H1 (cell line): ENCODE measurements at regions not wholly inside any gene's neighbourhood (a gene's known extent, or its start where the extent isn't known, plus 50 kb on each side); places are given as distances from the start of the nearest gene placed in this dataset.

Experiments
- CTCF ChIA-PET: fragments of 300-600 bp; sonication (Branson Sonifier 250); formaldehyde crosslinking; loops from one replicate; lab custom pipeline; 2021; ENCODE audit not compliant: partially characterized antibody; lab: Charles Lee
- POLR2A ChIA-PET: fragments of 300-600 bp; sonication (Branson Sonifier 250); formaldehyde crosslinking; loops from one replicate; lab custom pipeline; 2021; ENCODE audit warnings: inconsistent platforms; ENCODE audit not compliant: partially characterized antibody; lab: Charles Lee
- DNase-seq, 2 experiments: peaks; one replicate each; pipeline versions ENCODE4 v3.0.0 to v3.0.0-alpha.2; 2010 to 2022; ENCODE audit warnings: low spot score in 2 of 2, low read depth in 1 of 2, mixed read lengths in 1 of 2
- FAIRE-seq: peaks from 2 replicates; lab custom pipeline; 2011; peaks lifted over from hg19 to GRCh38; lab: Jason Lieb, UNC
- H2AFZ ChIP-seq: 2 replicates; pipeline ENCODE4 v1.8.1; 2012; ENCODE audit warnings: low read length, inconsistent platforms
- H2AK5ac ChIP-seq: 2 replicates; pipeline ENCODE4 v1.6.1; 2013; ENCODE audit warnings: low read depth, low read length
- H2BK120ac ChIP-seq: replicated peaks from 2 replicates; pipeline ENCODE3; 2013; ENCODE audit warnings: low read depth, low read length, inconsistent platforms
- H2BK12ac ChIP-seq: 2 replicates; pipeline ENCODE4 v1.6.1; 2013; ENCODE audit warnings: low read depth, low read length
- H2BK15ac ChIP-seq: 2 replicates; pipeline ENCODE4 v1.6.1; 2013; ENCODE audit warnings: low read length
- H2BK20ac ChIP-seq: 2 replicates; pipeline ENCODE4 v1.6.1; 2013; ENCODE audit warnings: low read length
- H2BK5ac ChIP-seq: 2 replicates; pipeline ENCODE4 v1.6.1; 2013; ENCODE audit warnings: low read depth, low read length
- H3K14ac ChIP-seq: 2 replicates; pipeline ENCODE4 v1.6.1; 2013; ENCODE audit warnings: inconsistent platforms; ENCODE audit not compliant: insufficient read length
- H3K18ac ChIP-seq: 2 replicates; pipeline ENCODE4 v1.6.1; 2013; ENCODE audit warnings: low read length; ENCODE audit errors: extremely low read depth
- H3K23ac ChIP-seq: 2 replicates; pipeline ENCODE4 v1.6.1; 2013; ENCODE audit warnings: inconsistent platforms; ENCODE audit not compliant: insufficient read length
- H3K23me2 ChIP-seq: 2 replicates; pipeline ENCODE4 v1.6.1; 2013; ENCODE audit warnings: low read depth, low read length
- H3K27ac ChIP-seq: 2 replicates; pipeline ENCODE4 v1.6.1; 2011; ENCODE audit warnings: low read depth, low read length, inconsistent platforms
- H3K27me3 ChIP-seq, 4 experiments: replicated peaks in 1 of 4; 1 replicate in 1 of 4; 2 replicates in 3 of 4; pipeline versions ENCODE4 v1.6.1 to v1.8.1; 2011 to 2013; ENCODE audit warnings: low read length in 3 of 4, mild to moderate bottlenecking in 3 of 4, inconsistent platforms in 2 of 4, mixed read lengths in 2 of 4, moderate library complexity in 1 of 4; ENCODE audit not compliant: control insufficient read depth in 3 of 4, insufficient read depth in 3 of 4; ENCODE audit errors: extremely low read depth in 1 of 4
- H3K36me3 ChIP-seq, 4 experiments: 2 replicates each; pipeline versions ENCODE4 v1.6.1 to v1.8.1; 2011 to 2013; ENCODE audit warnings: mild to moderate bottlenecking in 4 of 4, low read length in 3 of 4, moderate library complexity in 2 of 4, control low read depth in 1 of 4, inconsistent platforms in 1 of 4; ENCODE audit not compliant: insufficient read depth in 4 of 4, control insufficient read depth in 2 of 4
- H3K4ac ChIP-seq: replicated peaks from 2 replicates; pipeline ENCODE3; 2013; ENCODE audit warnings: low read length, low read depth, mixed read lengths, inconsistent platforms; ENCODE audit not compliant: insufficient read length
- H3K4me1 ChIP-seq, 4 experiments: replicated peaks in 1 of 4; 1 replicate in 1 of 4; 2 replicates in 3 of 4; pipeline versions ENCODE4 v1.6.1 to v1.8.1; 2011 to 2013; ENCODE audit warnings: low read length in 3 of 4, inconsistent platforms in 2 of 4, mixed read lengths in 1 of 4; ENCODE audit not compliant: insufficient read depth in 4 of 4, control insufficient read depth in 3 of 4
- H3K4me2 ChIP-seq, 2 experiments: 2 replicates each; pipeline versions ENCODE4 v1.6.1 to v1.8.1; 2011 to 2013; ENCODE audit warnings: low read depth in 2 of 2, low read length in 2 of 2, control low read depth in 1 of 2, inconsistent platforms in 1 of 2, mild to moderate bottlenecking in 1 of 2; ENCODE audit not compliant: insufficient read depth in 1 of 2
- H3K4me3 ChIP-seq, 4 experiments: fragments of 200-600, 300-600 bp in 1 of 4; sonication (generic), shearing (Covaris generic), sonication (Bioruptor Twin) in 1 of 4; 2 replicates each; pipeline versions ENCODE4 v1.5.1 to v1.8.1; 2011 to 2016; ENCODE audit warnings: low read length in 4 of 4, low read depth in 3 of 4, control low read depth in 2 of 4, inconsistent platforms in 2 of 4, mild to moderate bottlenecking in 2 of 4, mixed read lengths in 1 of 4, moderate library complexity in 1 of 4; ENCODE audit not compliant: insufficient read depth in 2 of 4; ENCODE audit errors: extremely low read depth in 1 of 4
- H3K56ac ChIP-seq: replicated peaks from 2 replicates; pipeline ENCODE3; 2013; ENCODE audit warnings: low read depth, mild to moderate bottlenecking, mixed read lengths, low read length, inconsistent platforms; ENCODE audit not compliant: insufficient read length
- H3K79me1 ChIP-seq: 2 replicates; pipeline ENCODE4 v1.6.1; 2013; ENCODE audit warnings: low read depth, low read length, control low read depth
- H3K79me2 ChIP-seq, 2 experiments: 2 replicates each; pipeline versions ENCODE4 v1.6.1 to v1.8.1; 2012 to 2013; ENCODE audit warnings: low read length in 2 of 2, mild to moderate bottlenecking in 2 of 2, inconsistent platforms in 1 of 2; ENCODE audit not compliant: insufficient read depth in 2 of 2, control insufficient read depth in 1 of 2
- H3K9ac ChIP-seq, 4 experiments: replicated peaks in 1 of 4; 1 replicate in 1 of 4; 2 replicates in 3 of 4; pipeline versions ENCODE4 v1.6.1 to v1.8.1; 2011 to 2013; ENCODE audit warnings: low read depth in 3 of 4, low read length in 3 of 4, control low read depth in 2 of 4, mild to moderate bottlenecking in 2 of 4, moderate library complexity in 2 of 4, inconsistent platforms in 1 of 4; ENCODE audit errors: extremely low read depth in 1 of 4
- H3K9me3 ChIP-seq, 2 experiments: 2 replicates each; pipeline versions ENCODE4 v1.6.1 to v1.8.1; 2012 to 2013; ENCODE audit warnings: mild to moderate bottlenecking in 2 of 2, moderate library complexity in 2 of 2, control low read depth in 1 of 2, inconsistent platforms in 1 of 2, low read depth in 1 of 2, low read length in 1 of 2, mixed read lengths in 1 of 2; ENCODE audit not compliant: insufficient read depth in 2 of 2
- H4K20me1 ChIP-seq, 2 experiments: replicated peaks in 1 of 2; 2 replicates each; pipeline versions ENCODE3 to v1.8.1; 2011 to 2013; ENCODE audit warnings: inconsistent platforms in 2 of 2, low read length in 2 of 2, mild to moderate bottlenecking in 1 of 2; ENCODE audit not compliant: insufficient read depth in 2 of 2, control insufficient read depth in 1 of 2
- H4K5ac ChIP-seq: 2 replicates; pipeline ENCODE4 v1.6.1; 2013; ENCODE audit warnings: low read length, low read depth, mixed read lengths, inconsistent platforms; ENCODE audit not compliant: insufficient read length
- H4K8ac ChIP-seq: 2 replicates; pipeline ENCODE4 v1.8.0; 2013; ENCODE audit warnings: mild to moderate bottlenecking, moderate library complexity, low read length, inconsistent platforms; ENCODE audit not compliant: insufficient read depth; ENCODE audit errors: extremely low read depth
- H4K91ac ChIP-seq: replicated peaks from 2 replicates; pipeline ENCODE3; 2013; ENCODE audit warnings: low read length, mixed read lengths, inconsistent platforms; ENCODE audit not compliant: insufficient read length
- ASH2L ChIP-seq: fragments of 200-600, 300-600 bp; sonication (generic); IDR thresholded peaks from one replicate; pipeline ENCODE4 v1.7.1; 2017; ENCODE audit warnings: low read length
- CTBP2 ChIP-seq: IDR thresholded peaks from 2 replicates; pipeline ENCODE4 v1.7.0; 2011; ENCODE audit warnings: borderline replicate concordance, mild to moderate bottlenecking, moderate library complexity, mixed read lengths, low read length; ENCODE audit not compliant: insufficient read depth, insufficient read length
- EGR1 ChIP-seq: IDR thresholded peaks from 2 replicates; pipeline ENCODE4 v1.6.1; 2011; ENCODE audit warnings: low read depth, low read length, borderline replicate concordance
- EP300 ChIP-seq, 2 experiments: IDR thresholded peaks; 1 replicate in 1 of 2; 2 replicates in 1 of 2; pipeline ENCODE4 v1.6.1; 2011 to 2012; ENCODE audit warnings: low read depth in 2 of 2, low read length in 2 of 2, mild to moderate bottlenecking in 2 of 2, borderline replicate concordance in 1 of 2, inconsistent platforms in 1 of 2, moderate library complexity in 1 of 2
- EZH2 ChIP-seq: fragments of 200-600 bp; sonication (generic); IDR thresholded peaks from 2 replicates; pipeline ENCODE4 v1.7.1; 2012; ENCODE audit warnings: low read depth, mild to moderate bottlenecking, moderate library complexity, low read length, inconsistent platforms; ENCODE audit not compliant: severe bottlenecking
- GABPA ChIP-seq: IDR thresholded peaks from 2 replicates; pipeline ENCODE4 v1.6.1; 2011; ENCODE audit warnings: mild to moderate bottlenecking, low read length, moderate library complexity, borderline replicate concordance; ENCODE audit not compliant: insufficient read depth
- SIN3A ChIP-seq, 2 experiments: IDR thresholded peaks in 1 of 2; conservative IDR thresholded peaks in 1 of 2; 2 replicates each; pipeline ENCODE4 v1.6.1; 2011 to 2012; ENCODE audit warnings: low read length in 2 of 2, improper control_type of control experiment in 1 of 2, low read depth in 1 of 2, mild to moderate bottlenecking in 1 of 2
- SP1 ChIP-seq: IDR thresholded peaks from 2 replicates; pipeline ENCODE4 v1.6.1; 2011; ENCODE audit warnings: low read depth, low read length
- WGBS, 2 experiments: shearing (Covaris generic) in 1 of 2; methylation state at CpG; one replicate each; pipeline versions ENCODE4 v1.1.6 to v1.1.7; 2013 to 2015; ENCODE audit warnings: low lambda C conversion rate in 2 of 2, mixed read lengths in 2 of 2, inconsistent platforms in 1 of 2, low coverage in 1 of 2, missing lambda C conversion rate in 1 of 2; ENCODE audit not compliant: insufficient replicate concordance in 2 of 2, insufficient coverage in 1 of 2, insufficient read length in 1 of 2; ENCODE audit errors: extremely low coverage in 1 of 2, missing lambda C conversion rate in 1 of 2; 5-methylcytosine and 5-hydroxymethylcytosine counted together

DNA sequence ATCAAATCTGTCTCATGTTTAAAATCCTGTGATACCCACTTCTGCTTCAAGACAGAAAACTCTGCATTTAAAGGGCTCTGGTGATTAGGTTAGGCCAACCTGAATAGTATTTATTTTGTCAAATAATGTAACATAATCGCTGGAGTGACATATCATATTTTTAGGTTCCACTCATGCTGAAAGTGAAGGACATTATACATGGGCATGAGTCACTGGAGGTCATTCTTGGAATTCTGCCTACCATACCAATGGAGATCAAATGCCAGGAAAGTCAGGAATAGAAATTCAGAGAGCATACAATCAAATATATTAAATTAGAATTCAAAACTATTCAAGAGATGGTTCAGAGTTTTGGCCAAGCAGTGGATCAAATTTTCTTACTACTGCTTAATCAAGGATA lies 97.1 kb upstream of the PRSS3 start:
- no peak for FAIRE-seq
- Histone ChIP-seq H3K36me3 (no peaks in the 10 kb centered on the region), H2BK20ac (no peak overlapping the region), H3K79me2 (no peaks in the 10 kb centered on the region), H3K23me2 (no peaks in the 10 kb centered on the region), H2BK15ac (no peak overlapping the region), H3K4ac (no peak overlapping the region), H2BK12ac (no peak overlapping the region), H3K9me3 (no peaks in the 10 kb centered on the region), H3K18ac (no peak overlapping the region), H3K9ac (no peak overlapping the region), H2AFZ (no peak overlapping the region), H3K4me3 (no peak overlapping the region), H3K4me1 (peaks cover 0 to 2% (median under 1%) of the 10 kb centered on the region in 4 experiments; a peak in 1 of 7 replicates), H3K27me3 (no peaks in the 10 kb centered on the region), H2BK120ac (no peak overlapping the region), H4K20me1 (no peaks in the 10 kb centered on the region), H3K14ac (no peak overlapping the region), H4K5ac (no peak overlapping the region), H2AK5ac (no peak overlapping the region), H3K56ac (no peak overlapping the region), H3K23ac (no peak overlapping the region), H2BK5ac (no peak overlapping the region), H3K4me2 (no peak overlapping the region), H4K91ac (no peak overlapping the region), H4K8ac (no peak overlapping the region), H3K79me1 (no peaks in the 10 kb centered on the region), H3K27ac (no peak overlapping the region)
- ChIA-PET POLR2A (no interaction called here), CTCF (no interaction called here)
- DNase-seq = no peak
- TF ChIP-seq SIN3A (conservative IDR thresholded peaks at IDR 0.05 in 1 of 2, IDR thresholded peaks at IDR 0.05 in 1 of 2; ENCODE audit: low read depth in 1 of 2, low read length in 2 of 2) (no peak), ASH2L (no peak), CTBP2 (no peak), EGR1 (no peak), SP1 (no peak), EP300 (IDR thresholded peaks at IDR 0.05; ENCODE audit: borderline replicate concordance in 1 of 2, low read depth in 2 of 2, low read length in 2 of 2) (no peak), EZH2 (no peak), GABPA (no peak)
- WGBS, 2 experiments = 80% methylated on average over 1 of the region's 1 CpG; no CpG with 5 or more reads in 1 of the 2 experiments
